ENCODE measurements at regions not wholly inside any gene's neighbourhood (a gene's known extent, or its start where the extent isn't known, plus 50 kb on each side); places are given as distances from the start of the nearest gene placed in this dataset.

DNA sequence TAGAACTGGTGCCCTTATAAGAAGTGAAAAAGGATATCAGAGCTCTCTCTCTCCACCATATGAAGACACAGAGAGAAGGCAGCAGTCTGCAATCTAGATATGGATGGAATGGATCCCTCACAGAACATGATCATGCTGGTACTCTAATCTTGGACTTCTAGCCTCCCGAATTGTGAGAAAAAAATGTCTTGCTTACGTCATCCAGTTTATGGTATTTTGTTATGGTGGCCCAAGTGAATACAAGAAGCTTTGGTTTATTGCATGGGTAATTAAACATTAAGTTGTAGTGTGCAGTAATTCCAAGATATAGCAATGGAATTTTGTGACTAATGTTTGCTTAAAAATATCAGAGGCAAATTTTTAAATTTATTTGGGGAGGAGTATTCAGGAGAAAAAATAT, 1667.4 kb upstream of the SLC39A10 start:
- peaks cover 3% of the 10 kb centered on the region; the same call in 1 of the 2 replicates for H3K4me1 Mint-ChIP-seq
- TF ChIP-seq OVOL2 (CRISPR knock-in tag; IDR thresholded peaks at IDR 0.05; ENCODE audit: borderline replicate concordance) (no peak), NFYB (CRISPR knock-in tag; conservative IDR thresholded peaks at IDR 0.05; ENCODE audit: low read depth) (no peak), E2F4 (CRISPR knock-in tag; IDR thresholded peaks at IDR 0.05; ENCODE audit: borderline replicate concordance, low read depth) (no peak), ZNF232 (CRISPR knock-in tag; IDR thresholded peaks at IDR 0.05) (no peak)
- TF ChIP-seq, protein P1, sequence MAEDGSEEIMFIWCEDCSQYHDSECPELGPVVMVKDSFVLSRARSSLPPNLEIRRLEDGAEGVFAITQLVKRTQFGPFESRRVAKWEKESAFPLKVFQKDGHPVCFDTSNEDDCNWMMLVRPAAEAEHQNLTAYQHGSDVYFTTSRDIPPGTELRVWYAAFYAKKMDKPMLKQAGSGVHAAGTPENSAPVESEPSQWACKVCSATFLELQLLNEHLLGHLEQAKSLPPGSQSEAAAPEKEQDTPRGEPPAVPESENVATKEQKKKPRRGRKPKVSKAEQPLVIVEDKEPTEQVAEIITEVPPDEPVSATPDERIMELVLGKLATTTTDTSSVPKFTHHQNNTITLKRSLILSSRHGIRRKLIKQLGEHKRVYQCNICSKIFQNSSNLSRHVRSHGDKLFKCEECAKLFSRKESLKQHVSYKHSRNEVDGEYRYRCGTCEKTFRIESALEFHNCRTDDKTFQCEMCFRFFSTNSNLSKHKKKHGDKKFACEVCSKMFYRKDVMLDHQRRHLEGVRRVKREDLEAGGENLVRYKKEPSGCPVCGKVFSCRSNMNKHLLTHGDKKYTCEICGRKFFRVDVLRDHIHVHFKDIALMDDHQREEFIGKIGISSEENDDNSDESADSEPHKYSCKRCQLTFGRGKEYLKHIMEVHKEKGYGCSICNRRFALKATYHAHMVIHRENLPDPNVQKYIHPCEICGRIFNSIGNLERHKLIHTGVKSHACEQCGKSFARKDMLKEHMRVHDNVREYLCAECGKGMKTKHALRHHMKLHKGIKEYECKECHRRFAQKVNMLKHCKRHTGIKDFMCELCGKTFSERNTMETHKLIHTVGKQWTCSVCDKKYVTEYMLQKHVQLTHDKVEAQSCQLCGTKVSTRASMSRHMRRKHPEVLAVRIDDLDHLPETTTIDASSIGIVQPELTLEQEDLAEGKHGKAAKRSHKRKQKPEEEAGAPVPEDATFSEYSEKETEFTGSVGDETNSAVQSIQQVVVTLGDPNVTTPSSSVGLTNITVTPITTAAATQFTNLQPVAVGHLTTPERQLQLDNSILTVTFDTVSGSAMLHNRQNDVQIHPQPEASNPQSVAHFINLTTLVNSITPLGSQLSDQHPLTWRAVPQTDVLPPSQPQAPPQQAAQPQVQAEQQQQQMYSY (CRISPR knock-in tag; IDR thresholded peaks at IDR 0.05): no peak
- no peak overlapping the region for H3K4me3 Mint-ChIP-seq
- DNase-seq (ENCODE audit: low spot score) (no peak), ATAC-seq (no peak)
- H3K27me3 Mint-ChIP-seq (ENCODE audit: low read depth): no peaks in the 10 kb centered on the region
- H3K9me3 Mint-ChIP-seq: no peaks in the 10 kb centered on the region
- no peaks in the 10 kb centered on the region for H3K36me3 Mint-ChIP-seq
- ChIA-PET CTCF (no interaction called here), POLR2A (no interaction called here)
- H3K27ac Mint-ChIP-seq: no peak overlapping the region

GRCh38 chr2:193988784-193989183, 1668.2 kb upstream of the SLC39A10 start:
- CTCF ChIA-PET: no interaction called here
- ATAC-seq: peak; percentile 81

More at GRCh38 chr2:193988784-193989183, 1668.2 kb upstream of the SLC39A10 start:
- Mint-ChIP-seq H3K9me3 (no peaks in the 10 kb centered on the region), H3K4me3 (no peak overlapping the region), H3K4me1 (peaks cover 3% of the 10 kb centered on the region; the same call in 1 of the 2 replicates), H3K36me3 (no peaks in the 10 kb centered on the region), H3K27me3 (ENCODE audit: low read depth) (no peaks in the 10 kb centered on the region), H3K27ac (no peak overlapping the region)
- POLR2A ChIA-PET: no interaction called here
- TF ChIP-seq, protein P2, sequence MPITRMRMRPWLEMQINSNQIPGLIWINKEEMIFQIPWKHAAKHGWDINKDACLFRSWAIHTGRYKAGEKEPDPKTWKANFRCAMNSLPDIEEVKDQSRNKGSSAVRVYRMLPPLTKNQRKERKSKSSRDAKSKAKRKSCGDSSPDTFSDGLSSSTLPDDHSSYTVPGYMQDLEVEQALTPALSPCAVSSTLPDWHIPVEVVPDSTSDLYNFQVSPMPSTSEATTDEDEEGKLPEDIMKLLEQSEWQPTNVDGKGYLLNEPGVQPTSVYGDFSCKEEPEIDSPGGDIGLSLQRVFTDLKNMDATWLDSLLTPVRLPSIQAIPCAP (CRISPR knock-in tag; IDR thresholded peaks at IDR 0.05): no peak
- TF ChIP-seq TCF7 (CRISPR knock-in tag; IDR thresholded peaks at IDR 0.05; ENCODE audit: low read depth): no peak
- no peak for TF ChIP-seq FOXJ3 (CRISPR knock-in tag; IDR thresholded peaks at IDR 0.05; ENCODE audit: borderline replicate concordance)
- no peak for TF ChIP-seq RELA (CRISPR knock-in tag; IDR thresholded peaks at IDR 0.05; ENCODE audit: borderline replicate concordance)
- no peak for TF ChIP-seq ZNF219 (CRISPR knock-in tag; IDR thresholded peaks at IDR 0.05; ENCODE audit: borderline replicate concordance)
- no peak for TF ChIP-seq ETV6 (CRISPR knock-in tag; IDR thresholded peaks at IDR 0.05)
- TF ChIP-seq E2F5 (CRISPR knock-in tag; IDR thresholded peaks at IDR 0.05): no peak
- TF ChIP-seq TEAD1 (CRISPR knock-in tag; IDR thresholded peaks at IDR 0.05): no peak
- no peak for TF ChIP-seq FOXP1 (CRISPR knock-in tag; IDR thresholded peaks at IDR 0.05; ENCODE audit: borderline replicate concordance)
- TF ChIP-seq ZSCAN18 (CRISPR knock-in tag; IDR thresholded peaks at IDR 0.05): no peak
- TF ChIP-seq, protein P3, sequence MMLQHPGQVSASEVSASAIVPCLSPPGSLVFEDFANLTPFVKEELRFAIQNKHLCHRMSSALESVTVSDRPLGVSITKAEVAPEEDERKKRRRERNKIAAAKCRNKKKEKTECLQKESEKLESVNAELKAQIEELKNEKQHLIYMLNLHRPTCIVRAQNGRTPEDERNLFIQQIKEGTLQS (CRISPR knock-in tag; conservative IDR thresholded peaks at IDR 0.05): no peak
- TF ChIP-seq FOXK1 (CRISPR knock-in tag; IDR thresholded peaks at IDR 0.05): no peak
- TF ChIP-seq ZNF138 (CRISPR knock-in tag; conservative IDR thresholded peaks at IDR 0.05): no peak
- DNase-seq (ENCODE audit: low spot score): no peak

Data from WTC11 (cell line).